ENCODE measurements at regions not wholly inside any gene's neighbourhood (a gene's known extent, or its start where the extent isn't known, plus 50 kb on each side); places are given as distances from the start of the nearest gene placed in this dataset.

- Histone ChIP-seq H3K4me3 (ENCODE audit: low read depth in 2 of 2, low read length in 1 of 2) (no peak overlapping the region), H3F3A (replicated peaks; ENCODE audit: insufficient read depth) (peaks cover 26% of the 10 kb centered on the region), H3K4me2 (no peak overlapping the region), H3K27me3 (ENCODE audit: insufficient read depth) (no peaks in the 10 kb centered on the region), H2AFZ (ENCODE audit: low read depth) (no peak overlapping the region), H3K79me2 (ENCODE audit: insufficient read depth) (no peaks in the 10 kb centered on the region), H3K9ac (no peak overlapping the region), H4K20me1 (ENCODE audit: insufficient read depth) (no peaks in the 10 kb centered on the region), H3K27ac (ENCODE audit: low read depth in 2 of 2, low read length in 1 of 2) (peak overlapping the region in 1 of 2 experiments; percentile 91; a peak in 1 of 4 replicates), H3K36me3 (replicated peaks in 1 of 2; ENCODE audit: control insufficient read depth in 1 of 2, insufficient read depth in 2 of 2, low read length in 1 of 2) (peaks cover 2 to 11% of the 10 kb centered on the region in 2 experiments), H3K9me3 (no peaks in the 10 kb centered on the region), H3K4me1 (ENCODE audit: control insufficient read depth in 1 of 2, insufficient read depth in 2 of 2, low read depth in 1 of 2, low read length in 1 of 2) (peaks cover 16 to 30% of the 10 kb centered on the region in 2 experiments), H3K9me2 (no peaks in the 10 kb centered on the region)
- 74% methylated on average over 2 of the region's 2 CpGs for whole genome bisulfite sequencing (ENCODE audit: low lambda C conversion rate)
- no peak for DNase-seq
- CTCF ChIA-PET = interaction anchor here (1.2 to 1.6 kb wide), 2 partner anchors 8 to 18 kb away, joined by 3 read pairs; no protein-coding TSS in a partner anchor
- no peak for TF ChIP-seq TCF12 (IDR thresholded peaks at IDR 0.05)
- no peak for TF ChIP-seq USF2 (IDR thresholded peaks at IDR 0.05; ENCODE audit: borderline replicate concordance, low read depth, low read length)
- no peak for TF ChIP-seq NRF1 (IDR thresholded peaks at IDR 0.05; ENCODE audit: low read depth, low read length)
- no peak for TF ChIP-seq IRF3 (IDR thresholded peaks at IDR 0.05; ENCODE audit: low read depth, low read length)
- no peak for TF ChIP-seq EP300 (IDR thresholded peaks at IDR 0.05; ENCODE audit: borderline replicate concordance in 1 of 2, low read depth in 1 of 2, low read length in 1 of 2)
- TF ChIP-seq TAF1 (IDR thresholded peaks at IDR 0.05; ENCODE audit: borderline replicate concordance, low read depth, low read length) = no peak
- POLR2A ChIA-PET = no interaction called here
Observed at GRCh38 chr2:223536546-223536945, 65.6 kb downstream of the SCG2 start.

- Histone ChIP-seq H3K79me2 (ENCODE audit: insufficient read depth) (no peaks in the 10 kb centered on the region), H3K9ac (no peak overlapping the region), H3K4me2 (no peak overlapping the region), H3K4me3 (ENCODE audit: low read depth in 2 of 2, low read length in 1 of 2) (no peak overlapping the region), H3F3A (replicated peaks; ENCODE audit: insufficient read depth) (peaks cover 23% of the 10 kb centered on the region), H3K36me3 (replicated peaks in 1 of 2; ENCODE audit: control insufficient read depth in 1 of 2, insufficient read depth in 2 of 2, low read length in 1 of 2) (peaks cover 2 to 16% of the 10 kb centered on the region in 2 experiments), H4K20me1 (ENCODE audit: insufficient read depth) (no peaks in the 10 kb centered on the region), H3K27ac (ENCODE audit: low read depth in 2 of 2, low read length in 1 of 2) (peak overlapping the region; percentile 91 to 93), H3K9me3 (no peaks in the 10 kb centered on the region), H3K27me3 (ENCODE audit: insufficient read depth) (no peaks in the 10 kb centered on the region), H3K9me2 (no peaks in the 10 kb centered on the region), H3K4me1 (ENCODE audit: control insufficient read depth in 1 of 2, insufficient read depth in 2 of 2, low read depth in 1 of 2, low read length in 1 of 2) (peaks cover 16 to 30% of the 10 kb centered on the region in 2 experiments), H2AFZ (ENCODE audit: low read depth) (no peak overlapping the region)
- WGBS (ENCODE audit: low lambda C conversion rate) = 100% methylated on average over 1 of the region's 1 CpG
- POLR2A ChIA-PET = no interaction called here
- DNase-seq = no peak
- CTCF ChIA-PET = interaction anchor here (1.6 kb wide), 1 partner anchor 9 kb away, joined by 3 read pairs; no protein-coding TSS in a partner anchor
- TF ChIP-seq REST (IDR thresholded peaks at IDR 0.05; ENCODE audit: low read depth, low read length) = no peak
- TF ChIP-seq FOXJ3 (CRISPR knock-in tag; IDR thresholded peaks at IDR 0.05) = no peak
- no peak for TF ChIP-seq TAF1 (IDR thresholded peaks at IDR 0.05; ENCODE audit: borderline replicate concordance, low read depth, low read length)
- no peak for TF ChIP-seq EP300 (IDR thresholded peaks at IDR 0.05; ENCODE audit: borderline replicate concordance in 1 of 2, low read depth in 1 of 2, low read length in 1 of 2)
- TF ChIP-seq JUND (IDR thresholded peaks at IDR 0.05) = no peak
- no peak for TF ChIP-seq TCF12 (IDR thresholded peaks at IDR 0.05)
- TF ChIP-seq, protein P1, sequence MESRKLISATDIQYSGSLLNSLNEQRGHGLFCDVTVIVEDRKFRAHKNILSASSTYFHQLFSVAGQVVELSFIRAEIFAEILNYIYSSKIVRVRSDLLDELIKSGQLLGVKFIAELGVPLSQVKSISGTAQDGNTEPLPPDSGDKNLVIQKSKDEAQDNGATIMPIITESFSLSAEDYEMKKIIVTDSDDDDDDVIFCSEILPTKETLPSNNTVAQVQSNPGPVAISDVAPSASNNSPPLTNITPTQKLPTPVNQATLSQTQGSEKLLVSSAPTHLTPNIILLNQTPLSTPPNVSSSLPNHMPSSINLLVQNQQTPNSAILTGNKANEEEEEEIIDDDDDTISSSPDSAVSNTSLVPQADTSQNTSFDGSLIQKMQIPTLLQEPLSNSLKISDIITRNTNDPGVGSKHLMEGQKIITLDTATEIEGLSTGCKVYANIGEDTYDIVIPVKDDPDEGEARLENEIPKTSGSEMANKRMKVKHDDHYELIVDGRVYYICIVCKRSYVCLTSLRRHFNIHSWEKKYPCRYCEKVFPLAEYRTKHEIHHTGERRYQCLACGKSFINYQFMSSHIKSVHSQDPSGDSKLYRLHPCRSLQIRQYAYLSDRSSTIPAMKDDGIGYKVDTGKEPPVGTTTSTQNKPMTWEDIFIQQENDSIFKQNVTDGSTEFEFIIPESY (IDR thresholded peaks at IDR 0.05; ENCODE audit: borderline replicate concordance, low read depth) = no peak
- no peak for TF ChIP-seq CTCF (IDR thresholded peaks at IDR 0.05)
- TF ChIP-seq, protein P2, sequence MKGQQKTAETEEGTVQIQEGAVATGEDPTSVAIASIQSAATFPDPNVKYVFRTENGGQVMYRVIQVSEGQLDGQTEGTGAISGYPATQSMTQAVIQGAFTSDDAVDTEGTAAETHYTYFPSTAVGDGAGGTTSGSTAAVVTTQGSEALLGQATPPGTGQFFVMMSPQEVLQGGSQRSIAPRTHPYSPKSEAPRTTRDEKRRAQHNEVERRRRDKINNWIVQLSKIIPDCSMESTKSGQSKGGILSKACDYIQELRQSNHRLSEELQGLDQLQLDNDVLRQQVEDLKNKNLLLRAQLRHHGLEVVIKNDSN (IDR thresholded peaks at IDR 0.05; ENCODE audit: borderline replicate concordance, low read depth) = no peak
- TF ChIP-seq SMC3 (IDR thresholded peaks at IDR 0.05; ENCODE audit: low read depth, low read length) = no peak
- no peak for TF ChIP-seq NFIC (IDR thresholded peaks at IDR 0.05; ENCODE audit: borderline replicate concordance)
- TF ChIP-seq TEAD4 (IDR thresholded peaks at IDR 0.05; ENCODE audit: borderline replicate concordance, insufficient read depth) = no peak
- TF ChIP-seq GABPA (IDR thresholded peaks at IDR 0.05; ENCODE audit: low read depth) = no peak
Observed at GRCh38 chr2:223537115-223537514, 65.0 kb downstream of the SCG2 start.

Data from SK-N-SH (cell line).